Epithelial cell of proximal tubule (primary cell): ENCODE measurements at regions not wholly inside any gene's neighbourhood (a gene's known extent, or its start where the extent isn't known, plus 50 kb on each side); places are given as distances from the start of the nearest gene placed in this dataset.

Experiments used
- DNase-seq: peaks from one replicate; pipeline ENCODE4 v3.0.0-alpha.2; 2011; ENCODE audit warnings: low read depth
- H3K4me3 ChIP-seq: 2 replicates; pipeline ENCODE4 v1.5.1; 2011; ENCODE audit warnings: low read depth, mild to moderate bottlenecking, low read length
- CTCF ChIP-seq: conservative IDR thresholded peaks from 2 replicates; pipeline ENCODE4 v1.5.1; 2012; ENCODE audit warnings: low read depth, mild to moderate bottlenecking, low read length

- no peak overlapping the region for H3K4me3 ChIP-seq
- no peak for DNase-seq
- no peak for TF ChIP-seq CTCF
Observed at GRCh38 chr2:118322406-118322805, 234.1 kb downstream of the INSIG2 start.

DNA sequence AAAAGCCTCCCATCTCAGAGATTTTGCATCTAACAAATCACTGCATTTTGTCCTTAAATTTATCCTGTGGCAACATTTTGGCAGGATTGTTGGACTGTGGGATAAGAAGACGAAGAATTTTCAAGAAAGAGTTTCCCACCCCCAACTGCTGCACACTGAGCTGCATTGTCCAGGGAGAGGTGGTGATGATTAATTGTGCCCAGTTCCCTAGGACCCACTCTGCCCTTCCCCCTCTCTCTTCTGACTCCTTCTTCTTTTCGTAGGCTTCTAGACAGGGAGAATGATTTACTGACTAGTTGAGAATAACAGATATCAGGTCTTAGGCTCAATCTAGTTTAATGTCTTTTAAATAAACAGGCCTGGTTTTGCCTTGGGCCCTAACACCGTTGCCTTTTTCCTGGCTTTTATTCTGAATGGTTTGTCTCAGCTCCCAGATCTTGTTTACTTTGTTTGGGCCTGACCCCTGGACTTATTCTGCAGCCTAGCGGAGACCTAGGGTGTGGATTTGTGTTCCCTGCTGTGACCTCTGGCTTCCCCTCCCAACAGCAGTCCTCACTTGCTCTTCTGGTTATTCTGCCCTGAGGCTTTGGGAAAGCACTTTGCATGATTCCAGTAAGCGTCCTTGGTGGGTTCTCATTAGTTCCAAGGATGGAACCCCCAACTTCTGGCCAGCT, 233.3 kb downstream of the INSIG2 start:
- DNase-seq, result no peak
- H3K4me3 ChIP-seq, result no peak overlapping the region
- no peak for TF ChIP-seq CTCF

DNA sequence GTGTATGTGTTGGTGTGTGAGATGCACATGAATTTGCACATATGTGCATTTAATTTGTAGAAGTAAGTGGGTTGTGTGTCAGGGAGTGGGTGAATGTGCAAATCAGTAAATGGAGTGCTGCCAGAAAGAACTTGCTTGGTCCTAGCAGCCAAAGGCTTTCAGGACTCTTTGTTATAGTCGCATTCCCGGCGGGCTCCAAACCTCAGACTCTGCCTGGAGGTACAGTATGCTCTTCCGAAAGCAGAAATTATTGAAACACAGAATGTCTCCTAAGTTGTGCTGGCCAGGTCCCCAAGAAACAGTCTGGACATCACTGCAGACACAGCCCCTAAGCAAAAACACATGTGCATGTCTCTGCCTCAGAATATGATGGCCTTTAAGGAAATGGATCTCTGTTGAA, 232.4 kb downstream of the INSIG2 start:
- TF ChIP-seq CTCF, result no peak
- no peak for DNase-seq
- no peak overlapping the region for H3K4me3 ChIP-seq

GRCh38 chr2:118320196-118320595, 231.9 kb downstream of the INSIG2 start:
- no peak for DNase-seq
- no peak for TF ChIP-seq CTCF

GRCh38 chr2:118319271-118319684, 231.0 kb downstream of the INSIG2 start:
- H3K4me3 ChIP-seq, result peak overlapping the region; percentile 7
- TF ChIP-seq CTCF, result no peak
- peak; percentile 19 for DNase-seq

More at GRCh38 chr2:118320196-118320595, 231.9 kb downstream of the INSIG2 start:
- no peak overlapping the region for H3K4me3 ChIP-seq

DNA sequence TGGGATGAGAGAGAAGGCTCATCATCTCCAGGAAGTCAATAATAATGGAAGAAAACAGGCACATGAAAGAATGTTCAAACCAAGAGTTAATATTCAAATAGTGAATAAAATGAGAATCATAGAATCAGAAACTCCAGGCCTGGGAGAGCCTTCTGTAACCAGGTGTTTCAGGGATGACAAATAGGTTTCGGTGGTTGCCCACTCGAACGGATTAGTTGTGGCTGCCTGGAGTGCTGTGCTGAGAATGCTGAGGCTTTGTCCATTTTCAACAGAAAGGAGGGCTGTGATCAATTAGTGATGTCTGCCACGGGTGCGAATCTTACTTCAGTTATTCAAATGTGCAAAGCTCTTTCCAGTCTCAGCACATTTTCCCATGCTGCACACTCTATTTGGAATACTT, 227.3 kb downstream of the INSIG2 start:
- no peak for TF ChIP-seq CTCF
- no peak for DNase-seq
- no peak overlapping the region for H3K4me3 ChIP-seq

DNA sequence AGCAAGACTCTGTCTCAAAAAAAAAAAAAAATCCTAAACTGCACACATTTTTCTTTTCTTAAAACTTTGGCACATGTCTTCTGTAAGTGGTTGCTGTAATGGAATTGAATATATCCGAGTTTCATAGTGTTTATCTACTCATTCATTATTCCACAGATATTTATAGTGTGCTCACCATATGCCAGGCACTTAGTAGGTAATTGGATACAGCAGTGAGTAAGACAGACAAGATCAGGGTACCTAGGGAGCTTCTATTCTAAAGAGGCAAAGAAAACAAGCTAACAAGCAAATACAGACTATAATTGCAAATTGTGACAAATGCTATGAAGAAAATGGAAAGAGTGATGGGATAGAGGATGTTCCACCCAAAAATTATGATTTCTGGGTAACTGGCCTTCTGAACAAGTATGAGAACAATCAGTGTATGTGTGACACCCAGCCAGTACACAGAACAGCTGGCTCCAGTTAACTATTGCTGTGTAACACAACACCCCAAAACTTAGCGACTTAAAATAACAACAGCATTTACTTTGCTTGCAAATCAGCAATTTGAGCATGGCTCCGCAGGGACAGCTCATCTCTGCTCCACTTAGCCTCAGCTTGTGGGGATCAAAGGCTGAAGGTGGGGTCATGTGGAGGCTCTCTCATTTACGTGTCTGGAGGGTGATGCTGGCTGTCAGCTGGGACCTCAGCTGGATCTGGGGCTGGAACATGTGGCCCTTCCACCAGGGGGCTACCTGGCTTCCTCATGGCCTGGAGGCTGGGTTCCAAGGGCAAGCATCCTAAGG, 224.9 kb downstream of the INSIG2 start:
- H3K4me3 ChIP-seq, result no peak overlapping the region
- TF ChIP-seq CTCF, result peak; percentile 27
- no peak for DNase-seq
